Kidney epithelial cell (primary cell): ENCODE measurements at regions not wholly inside any gene's neighbourhood (a gene's known extent, or its start where the extent isn't known, plus 50 kb on each side); places are given as distances from the start of the nearest gene placed in this dataset.

ENCODE experiments used
- DNase-seq: peaks from one replicate; pipeline ENCODE4 v3.0.0-alpha.2; 2010; ENCODE audit warnings: low read depth
- H3K27me3 ChIP-seq: 2 replicates; pipeline ENCODE4 v1.6.0; 2011; ENCODE audit warnings: low read length; ENCODE audit not compliant: control insufficient read depth, insufficient read depth
- H3K36me3 ChIP-seq: 2 replicates; pipeline ENCODE4 v1.5.1; 2011; ENCODE audit warnings: low read length; ENCODE audit not compliant: control insufficient read depth, insufficient read depth
- H3K4me3 ChIP-seq: 2 replicates; pipeline ENCODE4 v1.5.1; 2011; ENCODE audit warnings: low read depth, mild to moderate bottlenecking, control low read depth, low read length
- CTCF ChIP-seq: IDR thresholded peaks from 2 replicates; pipeline ENCODE4 v1.5.1; 2011; ENCODE audit warnings: mild to moderate bottlenecking, moderate library complexity, low read length, control low read depth, inconsistent platforms; ENCODE audit not compliant: insufficient read depth, poor library complexity, severe bottlenecking

- no peak overlapping the region for H3K4me3 ChIP-seq
- H3K27me3 ChIP-seq = no peaks in the 10 kb centered on the region
- no peak for TF ChIP-seq CTCF
- DNase-seq = no peak
- H3K36me3 ChIP-seq = no peaks in the 10 kb centered on the region
These were observed 837.5 kb upstream of the LRRC4C start for GRCh38 chr11:42296910-42297309.

- no peak for DNase-seq
- H3K27me3 ChIP-seq = no peaks in the 10 kb centered on the region
- no peak overlapping the region for H3K4me3 ChIP-seq
- no peaks in the 10 kb centered on the region for H3K36me3 ChIP-seq
- TF ChIP-seq CTCF = no peak
These were observed 840.3 kb upstream of the LRRC4C start for GRCh38 chr11:42299780-42300179.

- H3K4me3 ChIP-seq = no peak overlapping the region
These were observed 842.3 kb upstream of the LRRC4C start for GRCh38 chr11:42301777-42302176.

GRCh38 chr11:42311514-42311913 is 852.1 kb upstream of the LRRC4C start:
- no peaks in the 10 kb centered on the region for H3K27me3 ChIP-seq
- no peak for TF ChIP-seq CTCF
- no peak for DNase-seq
- H3K4me3 ChIP-seq = no peak overlapping the region
- no peaks in the 10 kb centered on the region for H3K36me3 ChIP-seq

More at GRCh38 chr11:42301777-42302176, 842.3 kb upstream of the LRRC4C start:
- Histone ChIP-seq H3K27me3 (no peaks in the 10 kb centered on the region), H3K36me3 (no peaks in the 10 kb centered on the region)
- no peak for TF ChIP-seq CTCF
- no peak for DNase-seq

- DNase-seq = no peak
- Histone ChIP-seq H3K27me3 (no peaks in the 10 kb centered on the region), H3K4me3 (no peak overlapping the region), H3K36me3 (no peaks in the 10 kb centered on the region)
- no peak for TF ChIP-seq CTCF
These were observed 852.5 kb upstream of the LRRC4C start for GRCh38 chr11:42311944-42312343.

- no peaks in the 10 kb centered on the region for H3K36me3 ChIP-seq
- H3K27me3 ChIP-seq = no peaks in the 10 kb centered on the region
- no peak overlapping the region for H3K4me3 ChIP-seq
- TF ChIP-seq CTCF = no peak
- DNase-seq = no peak
These were observed 855.8 kb upstream of the LRRC4C start for GRCh38 chr11:42315267-42315666.
